ENCODE measurements at regions not wholly inside any gene's neighbourhood (a gene's known extent, or its start where the extent isn't known, plus 50 kb on each side); places are given as distances from the start of the nearest gene placed in this dataset.
"Not testable (repeated sequence)": the region's sequence is repeated elsewhere in the genome, so short reads cannot be mapped to it uniquely, and the experiment has no call there.

DNA sequence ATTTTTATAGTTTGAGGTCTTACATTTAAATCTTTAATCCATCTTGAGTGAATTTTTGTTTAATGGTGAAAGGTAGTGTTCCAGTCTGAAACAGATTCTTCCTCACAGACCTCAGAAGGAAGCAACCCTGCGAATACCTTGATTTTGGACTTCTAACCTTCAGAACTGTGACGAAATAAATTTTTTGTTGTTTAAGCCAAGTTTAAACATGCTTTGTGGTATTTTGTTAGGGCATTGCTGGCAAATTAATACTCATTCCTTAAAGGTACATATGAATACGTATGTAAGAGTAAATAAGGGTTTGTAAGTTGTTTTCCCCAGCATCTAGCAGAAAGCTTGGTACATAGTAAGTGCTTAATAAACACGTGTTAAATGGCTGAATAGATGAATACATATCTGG, 100.3 kb downstream of the SEC16B start:
- no peak overlapping the region for H3K27ac ChIP-seq
- H3K27me3 ChIP-seq = no peaks in the 10 kb centered on the region
- H3K9me3 Mint-ChIP-seq = peaks cover 3% of the 10 kb centered on the region
- H3K4me2 ChIP-seq = no peak overlapping the region
- H3K27me3 Mint-ChIP-seq (ENCODE audit: insufficient read depth, low read depth) = peaks cover 7% of the 10 kb centered on the region
- no peaks in the 10 kb centered on the region for H3K4me1 Mint-ChIP-seq
- no peak overlapping the region for H3K27ac Mint-ChIP-seq
- H3K4me1 ChIP-seq = no peaks in the 10 kb centered on the region
- no peaks in the 10 kb centered on the region for H3F3A ChIP-seq (ENCODE audit: low read depth)
- H3K4me3 Mint-ChIP-seq = no peak overlapping the region
- TF ChIP-seq EZH2phosphoT487 (IDR thresholded peaks at IDR 0.05) = no peak
- no peak for TF ChIP-seq EZH2 (IDR thresholded peaks at IDR 0.05)
- TF ChIP-seq, protein P1, sequence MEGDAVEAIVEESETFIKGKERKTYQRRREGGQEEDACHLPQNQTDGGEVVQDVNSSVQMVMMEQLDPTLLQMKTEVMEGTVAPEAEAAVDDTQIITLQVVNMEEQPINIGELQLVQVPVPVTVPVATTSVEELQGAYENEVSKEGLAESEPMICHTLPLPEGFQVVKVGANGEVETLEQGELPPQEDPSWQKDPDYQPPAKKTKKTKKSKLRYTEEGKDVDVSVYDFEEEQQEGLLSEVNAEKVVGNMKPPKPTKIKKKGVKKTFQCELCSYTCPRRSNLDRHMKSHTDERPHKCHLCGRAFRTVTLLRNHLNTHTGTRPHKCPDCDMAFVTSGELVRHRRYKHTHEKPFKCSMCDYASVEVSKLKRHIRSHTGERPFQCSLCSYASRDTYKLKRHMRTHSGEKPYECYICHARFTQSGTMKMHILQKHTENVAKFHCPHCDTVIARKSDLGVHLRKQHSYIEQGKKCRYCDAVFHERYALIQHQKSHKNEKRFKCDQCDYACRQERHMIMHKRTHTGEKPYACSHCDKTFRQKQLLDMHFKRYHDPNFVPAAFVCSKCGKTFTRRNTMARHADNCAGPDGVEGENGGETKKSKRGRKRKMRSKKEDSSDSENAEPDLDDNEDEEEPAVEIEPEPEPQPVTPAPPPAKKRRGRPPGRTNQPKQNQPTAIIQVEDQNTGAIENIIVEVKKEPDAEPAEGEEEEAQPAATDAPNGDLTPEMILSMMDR (IDR thresholded peaks at IDR 0.05) = no peak
- H2AFZ ChIP-seq (replicated peaks) = no peak overlapping the region
- H3K9me3 ChIP-seq (ENCODE audit: low read depth) = no peaks in the 10 kb centered on the region
- no peaks in the 10 kb centered on the region for H3K36me3 ChIP-seq
- no peaks in the 10 kb centered on the region for H3K79me2 ChIP-seq (ENCODE audit: low read depth)
- no peaks in the 10 kb centered on the region for H4K20me1 ChIP-seq (ENCODE audit: low read depth)
- no peak for DNase-seq (ENCODE audit: low spot score)
- H3K36me3 Mint-ChIP-seq = no peaks in the 10 kb centered on the region
- no peak overlapping the region for H3K4me3 ChIP-seq
- no peak overlapping the region for H3K9ac ChIP-seq

DNA sequence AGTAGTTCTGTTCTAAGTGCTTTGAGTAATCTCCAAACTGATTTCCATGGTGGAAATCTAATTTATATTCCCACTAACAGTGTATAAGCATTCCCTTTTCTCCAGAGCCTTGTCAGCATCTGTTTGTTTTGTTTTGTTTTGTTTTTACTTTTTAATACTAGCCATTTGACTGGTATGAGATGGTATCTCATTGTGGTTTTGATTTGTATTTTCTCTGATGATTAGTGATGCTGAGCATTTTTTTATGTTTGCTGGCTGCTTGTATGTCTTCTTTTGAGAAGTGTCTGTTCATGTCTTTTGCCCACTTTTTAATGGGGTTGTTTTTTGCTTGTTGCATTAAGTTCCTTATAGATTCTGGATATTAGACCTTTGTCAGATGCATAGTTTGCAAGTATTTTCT, 100.8 kb downstream of the SEC16B start:
- not testable (repeated sequence) for H3K27ac ChIP-seq; H4K20me1 ChIP-seq (ENCODE audit: low read depth); H3K4me3 Mint-ChIP-seq; H3F3A ChIP-seq (ENCODE audit: low read depth); H3K4me2 ChIP-seq; H3K27ac Mint-ChIP-seq; H3K36me3 ChIP-seq; H3K4me3 ChIP-seq; DNase-seq (ENCODE audit: low spot score); H3K27me3 Mint-ChIP-seq (ENCODE audit: insufficient read depth, low read depth); H3K9me3 ChIP-seq (ENCODE audit: low read depth); H3K4me1 ChIP-seq; H2AFZ ChIP-seq (replicated peaks); H3K4me1 Mint-ChIP-seq; H3K79me2 ChIP-seq (ENCODE audit: low read depth); H3K36me3 Mint-ChIP-seq; H3K9me3 Mint-ChIP-seq; H3K27me3 ChIP-seq; H3K9ac ChIP-seq

DNA sequence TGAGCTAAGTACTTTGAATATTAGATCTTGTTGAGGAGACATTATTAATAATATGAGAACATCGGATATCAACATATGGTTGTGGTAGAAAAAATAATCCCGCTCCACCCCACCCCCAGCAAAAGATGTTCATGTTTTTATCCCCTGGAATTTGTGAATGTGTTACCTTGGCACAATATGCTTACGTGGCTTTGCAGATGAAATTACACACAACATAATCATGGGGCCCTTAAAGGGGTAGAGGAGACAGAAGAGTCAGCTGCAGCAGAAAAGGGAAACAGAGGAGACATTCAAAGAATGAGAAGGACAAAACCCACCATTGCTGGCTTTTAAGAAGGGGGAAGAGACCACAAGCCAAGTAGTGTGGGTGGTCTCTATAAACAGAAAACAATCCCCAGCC, 104.1 kb downstream of the SEC16B start:
- Mint-ChIP-seq H3K4me3 (no peak overlapping the region), H3K9me3 (no peaks in the 10 kb centered on the region), H3K36me3 (no peaks in the 10 kb centered on the region), H3K4me1 (no peaks in the 10 kb centered on the region), H3K27me3 (ENCODE audit: insufficient read depth, low read depth) (peaks cover 5% of the 10 kb centered on the region), H3K27ac (no peak overlapping the region)
- no peak for DNase-seq (ENCODE audit: low spot score)
- no peaks in the 10 kb centered on the region for H3F3A ChIP-seq (ENCODE audit: low read depth)
- no peaks in the 10 kb centered on the region for H3K9me3 ChIP-seq (ENCODE audit: low read depth)
- H3K27me3 ChIP-seq = no peaks in the 10 kb centered on the region
- H3K4me2 ChIP-seq = no peak overlapping the region
- H3K27ac ChIP-seq = no peak overlapping the region
- no peak overlapping the region for H3K4me3 ChIP-seq
- no peaks in the 10 kb centered on the region for H3K79me2 ChIP-seq (ENCODE audit: low read depth)
- no peak overlapping the region for H2AFZ ChIP-seq (replicated peaks)
- no peak overlapping the region for H3K9ac ChIP-seq
- TF ChIP-seq EZH2phosphoT487 (IDR thresholded peaks at IDR 0.05) = no peak
- TF ChIP-seq EZH2 (IDR thresholded peaks at IDR 0.05) = no peak
- TF ChIP-seq, protein P1 (IDR thresholded peaks at IDR 0.05) = no peak
- no peaks in the 10 kb centered on the region for H3K36me3 ChIP-seq
- no peaks in the 10 kb centered on the region for H4K20me1 ChIP-seq (ENCODE audit: low read depth)
- H3K4me1 ChIP-seq = no peaks in the 10 kb centered on the region

DNA sequence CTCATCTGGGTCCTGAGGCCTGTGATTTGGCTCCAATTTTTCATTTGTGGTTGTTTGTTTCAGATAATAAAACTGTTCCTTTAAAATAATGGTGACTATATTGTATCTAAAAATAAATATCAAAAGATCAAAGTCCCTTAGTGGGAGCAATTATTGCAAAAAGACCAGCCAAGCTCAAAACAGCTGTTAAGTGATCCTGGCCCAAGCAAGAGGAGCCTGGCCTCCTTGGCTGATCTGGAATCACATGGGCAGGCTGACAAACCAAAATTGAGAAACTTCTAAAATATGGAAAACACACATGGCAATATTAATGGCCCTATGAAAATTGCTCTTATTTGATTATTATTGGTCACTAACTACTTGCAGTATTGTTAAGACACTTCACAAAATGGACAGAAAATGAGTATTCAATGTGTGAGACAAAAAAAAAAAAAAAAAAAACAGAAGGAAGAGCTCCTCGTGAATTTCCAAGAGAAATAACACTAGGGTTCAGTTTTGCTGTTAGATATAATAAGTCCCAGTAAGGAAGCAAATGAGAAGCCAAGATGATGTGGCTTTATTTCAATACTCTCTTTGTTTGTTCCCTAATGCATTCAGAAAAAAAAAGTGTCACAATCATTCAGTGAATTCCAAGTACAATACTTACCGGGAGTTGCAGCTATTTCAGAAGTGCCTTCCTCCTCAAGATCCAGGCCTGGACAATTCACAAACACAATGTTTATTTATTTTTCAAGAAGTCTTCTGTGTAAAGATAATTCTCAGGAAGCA, 105.1 kb downstream of the SEC16B start:
- Histone ChIP-seq H2AFZ (replicated peaks) (no peak overlapping the region), H3K27me3 (no peaks in the 10 kb centered on the region), H3K36me3 (no peaks in the 10 kb centered on the region), H3K4me1 (no peaks in the 10 kb centered on the region), H3K4me3 (no peak overlapping the region), H4K20me1 (ENCODE audit: low read depth) (no peaks in the 10 kb centered on the region), H3F3A (ENCODE audit: low read depth) (no peaks in the 10 kb centered on the region), H3K79me2 (ENCODE audit: low read depth) (no peaks in the 10 kb centered on the region), H3K4me2 (no peak overlapping the region), H3K9ac (no peak overlapping the region), H3K9me3 (ENCODE audit: low read depth) (no peaks in the 10 kb centered on the region), H3K27ac (no peak overlapping the region)
- Mint-ChIP-seq H3K4me3 (no peak overlapping the region), H3K9me3 (no peaks in the 10 kb centered on the region), H3K27ac (no peak overlapping the region), H3K4me1 (no peaks in the 10 kb centered on the region), H3K36me3 (no peaks in the 10 kb centered on the region), H3K27me3 (ENCODE audit: insufficient read depth, low read depth) (peaks cover 5% of the 10 kb centered on the region)
- no peak for DNase-seq (ENCODE audit: low spot score)
- TF ChIP-seq, protein P1 (IDR thresholded peaks at IDR 0.05) = no peak
- TF ChIP-seq EZH2phosphoT487 (IDR thresholded peaks at IDR 0.05) = no peak
- TF ChIP-seq EZH2 (IDR thresholded peaks at IDR 0.05) = no peak
